ENCODE measurements at regions not wholly inside any gene's neighbourhood (a gene's known extent, or its start where the extent isn't known, plus 50 kb on each side); places are given as distances from the start of the nearest gene placed in this dataset.

DNA sequence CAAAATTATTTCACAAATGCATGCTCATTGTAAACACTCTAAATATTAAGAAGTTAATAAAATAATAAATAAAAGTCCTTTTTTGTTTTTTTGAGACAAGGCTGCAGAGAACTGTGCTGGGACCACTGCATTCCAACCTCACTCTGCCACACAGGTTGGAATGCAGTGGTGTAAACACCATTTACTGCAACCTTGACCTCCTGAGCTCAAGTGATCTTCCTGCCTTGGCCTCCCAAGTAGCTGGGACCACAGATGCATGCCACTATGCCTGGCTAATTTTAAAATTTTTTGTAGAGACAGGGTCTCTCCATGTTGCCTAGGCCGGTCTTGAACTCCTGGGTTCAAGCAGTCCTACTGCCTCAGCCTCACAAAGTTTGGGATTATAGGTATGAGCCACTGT, 578.4 kb downstream of the ZIC1 start:
- TF ChIP-seq, protein P1, sequence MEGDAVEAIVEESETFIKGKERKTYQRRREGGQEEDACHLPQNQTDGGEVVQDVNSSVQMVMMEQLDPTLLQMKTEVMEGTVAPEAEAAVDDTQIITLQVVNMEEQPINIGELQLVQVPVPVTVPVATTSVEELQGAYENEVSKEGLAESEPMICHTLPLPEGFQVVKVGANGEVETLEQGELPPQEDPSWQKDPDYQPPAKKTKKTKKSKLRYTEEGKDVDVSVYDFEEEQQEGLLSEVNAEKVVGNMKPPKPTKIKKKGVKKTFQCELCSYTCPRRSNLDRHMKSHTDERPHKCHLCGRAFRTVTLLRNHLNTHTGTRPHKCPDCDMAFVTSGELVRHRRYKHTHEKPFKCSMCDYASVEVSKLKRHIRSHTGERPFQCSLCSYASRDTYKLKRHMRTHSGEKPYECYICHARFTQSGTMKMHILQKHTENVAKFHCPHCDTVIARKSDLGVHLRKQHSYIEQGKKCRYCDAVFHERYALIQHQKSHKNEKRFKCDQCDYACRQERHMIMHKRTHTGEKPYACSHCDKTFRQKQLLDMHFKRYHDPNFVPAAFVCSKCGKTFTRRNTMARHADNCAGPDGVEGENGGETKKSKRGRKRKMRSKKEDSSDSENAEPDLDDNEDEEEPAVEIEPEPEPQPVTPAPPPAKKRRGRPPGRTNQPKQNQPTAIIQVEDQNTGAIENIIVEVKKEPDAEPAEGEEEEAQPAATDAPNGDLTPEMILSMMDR (IDR thresholded peaks at IDR 0.05): no peak
- TF ChIP-seq POLR2AphosphoS5 (IDR thresholded peaks at IDR 0.05; ENCODE audit: insufficient read depth in 1 of 2, low read depth in 1 of 2) (no peak), POLR2A (IDR thresholded peaks at IDR 0.05) (no peak)
